Osteocyte (in vitro differentiated cells): ENCODE measurements at regions not wholly inside any gene's neighbourhood (a gene's known extent, or its start where the extent isn't known, plus 50 kb on each side); places are given as distances from the start of the nearest gene placed in this dataset.

Source experiments
- DNase-seq: peaks from one replicate; pipeline ENCODE4 v3.0.0; 2021; ENCODE audit warnings: mixed read lengths; ENCODE audit not compliant: unreplicated experiment; ENCODE audit errors: extremely low spot score
- H3K27ac Mint-ChIP-seq: one replicate; pipeline ENCODE4 v1.8.0; 2021; ENCODE audit warnings: mild to moderate bottlenecking, mixed read lengths; ENCODE audit not compliant: unreplicated experiment
- H3K27me3 Mint-ChIP-seq: one replicate; pipeline ENCODE4 v1.8.0; 2021; ENCODE audit warnings: mixed read lengths; ENCODE audit not compliant: unreplicated experiment
- H3K36me3 Mint-ChIP-seq: one replicate; pipeline ENCODE4 v1.8.0; 2021; ENCODE audit warnings: mixed read lengths; ENCODE audit not compliant: unreplicated experiment
- H3K4me1 Mint-ChIP-seq: one replicate; pipeline ENCODE4 v1.8.0; 2021; ENCODE audit warnings: mixed read lengths; ENCODE audit not compliant: unreplicated experiment
- H3K4me3 Mint-ChIP-seq: one replicate; pipeline ENCODE4 v1.8.0; 2021; ENCODE audit warnings: mild to moderate bottlenecking, moderate library complexity, mixed read lengths; ENCODE audit not compliant: unreplicated experiment
- H3K9me3 Mint-ChIP-seq: one replicate; pipeline ENCODE4 v1.8.0; 2021; ENCODE audit warnings: mixed read lengths; ENCODE audit not compliant: unreplicated experiment
- TF ChIP-seq, protein P1 (sequence below): fragments of 200-600 bp; sonication (generic); IDR thresholded peaks from 2 replicates; pipeline ENCODE4 v1.5.0; 2021; ENCODE audit warnings: antibody characterized with exemption, mild to moderate bottlenecking, moderate library complexity

DNA sequence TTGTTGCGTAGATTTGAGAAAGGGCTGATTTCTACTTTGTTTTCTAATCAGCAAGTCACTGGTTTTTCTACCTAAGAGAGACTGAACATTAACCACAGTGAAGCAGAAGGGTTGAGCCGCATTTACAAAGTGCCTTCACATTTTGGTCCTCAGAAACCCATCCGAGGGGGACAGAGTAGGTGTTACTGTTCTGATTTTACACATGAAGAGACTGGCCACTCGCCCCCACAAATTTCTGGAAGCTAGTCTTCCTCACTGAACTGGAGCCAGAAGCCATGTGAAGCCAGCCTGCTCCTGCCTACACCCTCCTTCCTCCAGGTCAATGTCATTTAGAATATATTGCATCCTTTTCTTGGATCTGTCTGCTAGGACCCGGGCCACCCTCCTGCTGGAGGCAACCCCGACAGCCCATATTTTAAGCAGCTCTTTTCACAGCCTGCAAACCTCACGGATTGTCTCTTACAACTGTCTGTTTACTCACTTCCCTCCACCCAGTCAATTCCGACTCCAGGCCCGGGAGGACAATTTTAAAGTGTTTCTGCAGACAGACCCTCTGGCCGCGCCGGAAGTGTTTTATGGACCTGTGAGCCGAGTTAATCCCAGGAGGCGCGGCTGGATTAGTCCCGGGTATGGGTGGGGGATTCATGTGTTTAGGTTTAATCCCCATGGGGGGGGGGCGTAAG, 73.2 kb upstream of the BCOR start:
- no peak for DNase-seq
- peaks cover 1% of the 10 kb centered on the region for H3K36me3 Mint-ChIP-seq
- peak overlapping the region; percentile 99 for H3K27ac Mint-ChIP-seq
- H3K4me1 Mint-ChIP-seq: peaks cover 74% of the 10 kb centered on the region
- H3K9me3 Mint-ChIP-seq: no peaks in the 10 kb centered on the region
- TF ChIP-seq, protein P1, sequence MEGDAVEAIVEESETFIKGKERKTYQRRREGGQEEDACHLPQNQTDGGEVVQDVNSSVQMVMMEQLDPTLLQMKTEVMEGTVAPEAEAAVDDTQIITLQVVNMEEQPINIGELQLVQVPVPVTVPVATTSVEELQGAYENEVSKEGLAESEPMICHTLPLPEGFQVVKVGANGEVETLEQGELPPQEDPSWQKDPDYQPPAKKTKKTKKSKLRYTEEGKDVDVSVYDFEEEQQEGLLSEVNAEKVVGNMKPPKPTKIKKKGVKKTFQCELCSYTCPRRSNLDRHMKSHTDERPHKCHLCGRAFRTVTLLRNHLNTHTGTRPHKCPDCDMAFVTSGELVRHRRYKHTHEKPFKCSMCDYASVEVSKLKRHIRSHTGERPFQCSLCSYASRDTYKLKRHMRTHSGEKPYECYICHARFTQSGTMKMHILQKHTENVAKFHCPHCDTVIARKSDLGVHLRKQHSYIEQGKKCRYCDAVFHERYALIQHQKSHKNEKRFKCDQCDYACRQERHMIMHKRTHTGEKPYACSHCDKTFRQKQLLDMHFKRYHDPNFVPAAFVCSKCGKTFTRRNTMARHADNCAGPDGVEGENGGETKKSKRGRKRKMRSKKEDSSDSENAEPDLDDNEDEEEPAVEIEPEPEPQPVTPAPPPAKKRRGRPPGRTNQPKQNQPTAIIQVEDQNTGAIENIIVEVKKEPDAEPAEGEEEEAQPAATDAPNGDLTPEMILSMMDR: no peak
- H3K27me3 Mint-ChIP-seq: no peaks in the 10 kb centered on the region
- H3K4me3 Mint-ChIP-seq: peak overlapping the region; percentile 70

DNA sequence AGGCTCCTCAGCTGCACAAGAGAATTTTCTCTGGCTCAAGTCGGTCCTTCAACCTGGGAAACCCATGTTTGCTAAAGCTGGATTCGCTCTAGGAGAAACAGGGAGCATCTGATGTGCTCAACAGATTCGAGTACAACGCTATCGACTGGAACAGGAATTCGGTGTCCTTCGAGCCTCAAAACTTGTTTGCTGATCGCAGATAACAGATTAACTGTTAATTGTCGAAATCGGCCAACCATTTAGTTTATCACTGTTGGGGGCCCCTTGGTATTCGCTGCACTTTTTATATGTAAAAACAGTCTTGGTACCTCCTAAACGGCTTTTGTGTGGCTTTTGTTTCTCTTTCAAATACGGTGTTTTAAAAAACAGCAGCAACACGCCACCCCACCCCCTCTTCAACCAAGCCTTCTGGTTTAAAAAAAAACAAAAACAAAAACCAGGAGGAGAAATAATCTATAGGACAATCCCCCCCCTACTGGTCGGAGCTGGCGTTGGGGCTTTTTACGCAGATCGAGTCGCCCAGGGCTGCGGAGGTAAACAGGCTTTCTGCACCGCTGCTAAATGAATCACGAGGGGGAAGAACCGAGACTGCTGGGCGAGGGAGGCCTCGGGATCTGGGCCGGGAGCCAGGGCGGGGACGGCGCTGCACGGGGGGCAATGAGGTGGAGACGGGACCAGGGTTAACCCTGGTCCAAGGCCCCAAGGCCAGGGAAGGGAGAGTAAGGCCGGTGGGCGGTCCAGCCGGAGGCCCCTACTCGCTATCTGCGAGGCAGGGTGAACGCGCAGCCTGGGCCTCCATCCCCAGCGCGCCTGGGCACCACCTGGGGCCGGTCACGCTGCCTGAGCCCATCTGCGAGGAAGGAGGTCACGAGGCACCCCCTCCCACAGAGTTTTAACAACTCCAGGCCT, 71.7 kb upstream of the BCOR start:
- H3K27me3 Mint-ChIP-seq: no peaks in the 10 kb centered on the region
- DNase-seq: peak; percentile 89
- peak overlapping the region; percentile 18 for H3K4me3 Mint-ChIP-seq
- peaks cover 82% of the 10 kb centered on the region for H3K4me1 Mint-ChIP-seq
- peaks cover 3% of the 10 kb centered on the region for H3K36me3 Mint-ChIP-seq
- H3K9me3 Mint-ChIP-seq: no peaks in the 10 kb centered on the region
- H3K27ac Mint-ChIP-seq: peak overlapping the region; percentile 99
- TF ChIP-seq, protein P1: peak; percentile 63

DNA sequence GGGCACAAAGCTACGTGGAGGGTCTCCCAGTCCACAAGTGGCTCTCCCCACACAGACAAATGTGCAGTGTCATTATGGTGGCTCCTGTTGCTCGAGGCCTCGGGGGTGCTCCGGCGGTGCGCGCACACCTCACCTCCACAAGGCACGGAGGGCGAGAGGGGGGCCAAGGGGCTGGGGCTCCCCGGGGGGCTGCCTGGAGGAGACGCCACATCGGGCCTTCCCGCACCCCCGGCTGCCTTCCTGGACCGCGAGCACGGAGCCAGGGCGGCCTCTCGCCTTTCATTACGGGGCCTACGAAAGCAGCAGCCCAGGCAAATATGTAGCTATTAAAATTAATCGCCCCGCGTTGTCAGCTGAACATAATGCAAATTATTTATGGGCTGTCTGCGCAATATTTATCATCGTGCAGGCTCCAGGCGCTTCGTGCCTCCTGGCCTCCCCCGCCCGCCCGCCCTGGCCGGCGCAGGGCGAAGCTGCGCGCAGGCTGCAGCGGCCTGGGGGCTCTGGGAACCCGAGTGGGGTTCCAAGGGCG, 70.8 kb upstream of the BCOR start:
- H3K4me1 Mint-ChIP-seq: peaks cover 79% of the 10 kb centered on the region
- TF ChIP-seq, protein P1: no peak

DNA sequence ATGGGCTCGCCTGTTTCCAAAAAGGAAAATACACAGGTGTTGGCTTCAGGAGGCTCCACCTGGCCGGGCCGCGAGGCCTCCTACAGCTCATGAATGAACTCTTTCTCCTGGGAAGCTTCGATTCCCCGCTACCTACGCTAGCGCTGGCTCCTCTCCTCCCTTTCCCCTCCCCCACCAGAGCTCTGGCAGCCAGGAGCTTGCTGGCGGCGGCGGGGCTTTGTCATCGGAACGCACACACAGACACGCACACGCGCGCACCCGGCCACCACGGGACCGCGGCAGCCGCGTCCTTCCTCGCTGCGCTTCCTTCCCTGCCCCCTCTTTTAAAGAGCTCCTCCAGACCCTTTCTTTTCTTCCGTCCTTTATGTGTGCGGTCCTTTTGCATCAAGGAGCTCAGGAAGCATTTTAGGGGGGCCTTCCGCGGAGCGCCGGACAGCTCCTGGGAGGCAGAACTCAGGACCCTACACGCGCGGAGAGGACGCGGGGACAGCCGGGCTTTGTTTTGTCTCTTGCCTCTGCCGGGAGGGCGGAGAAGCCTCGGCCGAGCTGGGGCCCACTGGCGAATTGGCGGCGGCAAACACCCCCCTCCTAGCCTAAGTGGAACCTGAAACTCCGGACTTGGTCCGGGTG, 70.2 kb upstream of the BCOR start:
- no peaks in the 10 kb centered on the region for H3K9me3 Mint-ChIP-seq
- peaks cover 3% of the 10 kb centered on the region for H3K36me3 Mint-ChIP-seq
- TF ChIP-seq, protein P1: no peak
- peak overlapping the region; percentile 63 for H3K4me3 Mint-ChIP-seq
- DNase-seq: no peak
- peak overlapping the region; percentile 93 for H3K27ac Mint-ChIP-seq
- peaks cover 74% of the 10 kb centered on the region for H3K4me1 Mint-ChIP-seq
- H3K27me3 Mint-ChIP-seq: no peaks in the 10 kb centered on the region

More for the DNA sequence above, 70.8 kb upstream of the BCOR start:
- no peak for DNase-seq
- no peaks in the 10 kb centered on the region for H3K27me3 Mint-ChIP-seq
- H3K27ac Mint-ChIP-seq: peak overlapping the region; percentile 99
- H3K4me3 Mint-ChIP-seq: peak overlapping the region; percentile 63
- no peaks in the 10 kb centered on the region for H3K9me3 Mint-ChIP-seq
- H3K36me3 Mint-ChIP-seq: peaks cover 3% of the 10 kb centered on the region
